Kidney epithelial cell (primary cell): ENCODE measurements at regions not wholly inside any gene's neighbourhood (a gene's known extent, or its start where the extent isn't known, plus 50 kb on each side); places are given as distances from the start of the nearest gene placed in this dataset.

Source experiments
- DNase-seq: peaks from one replicate; pipeline ENCODE4 v3.0.0-alpha.2; 2010; ENCODE audit warnings: low read depth
- H3K27me3 ChIP-seq: 2 replicates; pipeline ENCODE4 v1.6.0; 2011; ENCODE audit warnings: low read length; ENCODE audit not compliant: control insufficient read depth, insufficient read depth
- H3K36me3 ChIP-seq: 2 replicates; pipeline ENCODE4 v1.5.1; 2011; ENCODE audit warnings: low read length; ENCODE audit not compliant: control insufficient read depth, insufficient read depth
- H3K4me3 ChIP-seq: 2 replicates; pipeline ENCODE4 v1.5.1; 2011; ENCODE audit warnings: low read depth, mild to moderate bottlenecking, control low read depth, low read length
- CTCF ChIP-seq: IDR thresholded peaks from 2 replicates; pipeline ENCODE4 v1.5.1; 2011; ENCODE audit warnings: mild to moderate bottlenecking, moderate library complexity, low read length, control low read depth, inconsistent platforms; ENCODE audit not compliant: insufficient read depth, poor library complexity, severe bottlenecking

GRCh38 chr14:71749613-71750238 lies 182.5 kb upstream of the RGS6 start:
- DNase-seq = no peak
- H3K4me3 ChIP-seq = no peak overlapping the region
- H3K27me3 ChIP-seq = no peaks in the 10 kb centered on the region
- H3K36me3 ChIP-seq = no peaks in the 10 kb centered on the region
- TF ChIP-seq CTCF = no peak

GRCh38 chr14:71751264-71751663 lies 181.0 kb upstream of the RGS6 start:
- DNase-seq = no peak
- H3K36me3 ChIP-seq = no peaks in the 10 kb centered on the region
- no peaks in the 10 kb centered on the region for H3K27me3 ChIP-seq
- TF ChIP-seq CTCF = no peak
- H3K4me3 ChIP-seq = no peak overlapping the region

GRCh38 chr14:71752111-71752738 lies 180.0 kb upstream of the RGS6 start:
- TF ChIP-seq CTCF = no peak
- H3K4me3 ChIP-seq = no peak overlapping the region
- DNase-seq = no peak
- no peaks in the 10 kb centered on the region for H3K27me3 ChIP-seq
- H3K36me3 ChIP-seq = no peaks in the 10 kb centered on the region

- no peak for DNase-seq
- H3K36me3 ChIP-seq = no peaks in the 10 kb centered on the region
- no peaks in the 10 kb centered on the region for H3K27me3 ChIP-seq
- H3K4me3 ChIP-seq = no peak overlapping the region
- peak; percentile 94 for TF ChIP-seq CTCF
Observed at GRCh38 chr14:71753126-71753830, 179.0 kb upstream of the RGS6 start.

- DNase-seq = no peak
- Histone ChIP-seq H3K27me3 (peaks cover 2% of the 10 kb centered on the region), H3K36me3 (no peaks in the 10 kb centered on the region), H3K4me3 (no peak overlapping the region)
- no peak for TF ChIP-seq CTCF
Observed at GRCh38 chr14:71753976-71754375, 178.3 kb upstream of the RGS6 start.
